ENCODE measurements at regions not wholly inside any gene's neighbourhood (a gene's known extent, or its start where the extent isn't known, plus 50 kb on each side); places are given as distances from the start of the nearest gene placed in this dataset.

DNA sequence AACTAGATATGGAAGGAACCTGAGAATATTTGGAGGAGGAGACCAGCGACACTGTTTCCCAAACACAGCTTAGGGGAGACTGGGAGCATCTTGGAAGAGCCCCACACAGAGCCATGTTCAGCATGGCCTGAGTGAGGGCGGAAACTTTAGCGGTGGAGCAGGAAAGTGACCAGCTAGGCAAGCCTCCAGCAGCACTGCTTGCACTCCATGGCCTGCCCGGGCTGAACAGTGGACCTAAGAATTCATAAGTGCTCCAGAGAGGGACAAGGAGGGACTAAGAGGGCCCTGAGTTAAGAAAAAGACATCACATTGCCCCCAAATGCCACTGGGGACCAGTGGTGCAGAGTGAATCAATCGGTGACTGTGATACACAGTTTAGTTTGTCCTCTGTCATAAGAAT is 566.4 kb downstream of the TNS1 start:
- H3K4me3 ChIP-seq (ENCODE audit: low read depth, low read length) = no peak overlapping the region
- no peak for DNase-seq (ENCODE audit: low read depth)
- TF ChIP-seq POLR2A (IDR thresholded peaks at IDR 0.05; ENCODE audit: extremely low read depth, insufficient read length) = no peak
- TF ChIP-seq, protein P1, sequence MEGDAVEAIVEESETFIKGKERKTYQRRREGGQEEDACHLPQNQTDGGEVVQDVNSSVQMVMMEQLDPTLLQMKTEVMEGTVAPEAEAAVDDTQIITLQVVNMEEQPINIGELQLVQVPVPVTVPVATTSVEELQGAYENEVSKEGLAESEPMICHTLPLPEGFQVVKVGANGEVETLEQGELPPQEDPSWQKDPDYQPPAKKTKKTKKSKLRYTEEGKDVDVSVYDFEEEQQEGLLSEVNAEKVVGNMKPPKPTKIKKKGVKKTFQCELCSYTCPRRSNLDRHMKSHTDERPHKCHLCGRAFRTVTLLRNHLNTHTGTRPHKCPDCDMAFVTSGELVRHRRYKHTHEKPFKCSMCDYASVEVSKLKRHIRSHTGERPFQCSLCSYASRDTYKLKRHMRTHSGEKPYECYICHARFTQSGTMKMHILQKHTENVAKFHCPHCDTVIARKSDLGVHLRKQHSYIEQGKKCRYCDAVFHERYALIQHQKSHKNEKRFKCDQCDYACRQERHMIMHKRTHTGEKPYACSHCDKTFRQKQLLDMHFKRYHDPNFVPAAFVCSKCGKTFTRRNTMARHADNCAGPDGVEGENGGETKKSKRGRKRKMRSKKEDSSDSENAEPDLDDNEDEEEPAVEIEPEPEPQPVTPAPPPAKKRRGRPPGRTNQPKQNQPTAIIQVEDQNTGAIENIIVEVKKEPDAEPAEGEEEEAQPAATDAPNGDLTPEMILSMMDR (IDR thresholded peaks at IDR 0.05; ENCODE audit: low read depth, low read length) = no peak
- no peak for TF ChIP-seq MYC (IDR thresholded peaks at IDR 0.05; ENCODE audit: low read depth, low read length)
- TF ChIP-seq, protein P2, sequence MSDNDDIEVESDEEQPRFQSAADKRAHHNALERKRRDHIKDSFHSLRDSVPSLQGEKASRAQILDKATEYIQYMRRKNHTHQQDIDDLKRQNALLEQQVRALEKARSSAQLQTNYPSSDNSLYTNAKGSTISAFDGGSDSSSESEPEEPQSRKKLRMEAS (IDR thresholded peaks at IDR 0.05; ENCODE audit: low read depth, low read length) = no peak

GRCh38 chr2:217434180-217434975 is 568.4 kb downstream of the TNS1 start:
- TF ChIP-seq, protein P2 (IDR thresholded peaks at IDR 0.05; ENCODE audit: low read depth, low read length) = 0 out of 2 replicates have a peak, but pooled peaks have one; percentile 7
- TF ChIP-seq, protein P1 (IDR thresholded peaks at IDR 0.05; ENCODE audit: low read depth, low read length) = no peak
- DNase-seq (ENCODE audit: low read depth) = peak; percentile 75
- no peak overlapping the region for H3K4me3 ChIP-seq (ENCODE audit: low read depth, low read length)

DNA sequence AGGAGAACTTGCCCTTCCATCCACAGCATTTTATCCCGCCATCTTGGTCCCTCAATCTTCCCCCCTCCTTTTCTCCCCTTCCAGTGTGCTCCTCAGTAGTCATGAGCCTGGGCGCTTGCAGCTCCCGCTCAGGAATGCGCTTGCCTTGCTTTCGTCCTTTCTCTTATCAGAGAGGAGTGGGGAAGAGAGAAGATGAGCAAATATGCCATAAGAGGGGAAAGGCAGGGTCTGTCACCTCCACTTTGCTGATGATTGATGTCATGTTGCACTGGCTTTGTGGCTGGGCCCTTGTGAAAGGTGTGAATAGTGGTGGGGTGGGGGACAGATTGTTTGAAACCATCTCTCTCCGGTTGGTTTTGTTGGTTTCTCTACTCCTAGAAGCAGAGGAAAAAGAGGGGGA is 569.3 kb downstream of the TNS1 start:
- no peak for DNase-seq (ENCODE audit: low read depth)
- H3K4me3 ChIP-seq (ENCODE audit: low read depth, low read length) = no peak overlapping the region
- TF ChIP-seq MYC (IDR thresholded peaks at IDR 0.05; ENCODE audit: low read depth, low read length) (no peak), POLR2A (IDR thresholded peaks at IDR 0.05; ENCODE audit: extremely low read depth, insufficient read length) (no peak)

DNA sequence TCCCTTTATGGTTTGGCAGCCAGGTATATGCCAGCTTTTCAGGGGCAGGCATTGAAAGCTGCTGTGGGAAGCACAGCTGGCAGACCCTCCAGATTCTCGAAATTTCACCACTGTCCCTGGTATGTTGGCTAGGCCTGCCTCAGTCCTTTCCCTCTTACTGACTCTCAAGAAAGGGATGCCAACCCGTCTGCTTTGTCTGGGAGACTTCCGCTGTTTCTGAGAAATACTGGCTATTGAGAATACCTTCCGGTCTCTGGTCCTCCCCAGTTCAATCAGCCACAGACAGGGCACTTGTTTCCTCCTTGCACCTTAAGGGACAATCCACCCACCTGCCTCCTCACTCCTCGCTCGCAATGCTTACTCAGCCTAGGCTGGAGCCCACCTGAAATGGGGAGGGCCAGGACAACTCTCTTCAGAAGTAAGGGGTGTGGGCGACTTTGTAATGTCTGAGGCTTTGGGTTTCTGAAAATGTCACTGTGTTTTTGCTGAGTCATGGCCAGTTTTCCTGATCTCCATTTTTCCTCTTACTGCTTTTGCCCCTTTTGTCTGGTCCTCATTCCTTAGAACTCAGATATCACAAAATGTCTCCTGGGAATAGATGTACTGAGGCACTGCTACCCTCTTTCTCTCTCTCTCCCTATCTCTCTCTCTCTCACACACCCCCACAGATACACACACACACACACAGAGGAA is 571.1 kb downstream of the TNS1 start:
- TF ChIP-seq, protein P2 (IDR thresholded peaks at IDR 0.05; ENCODE audit: low read depth, low read length) = no peak
- TF ChIP-seq POLR2A (IDR thresholded peaks at IDR 0.05; ENCODE audit: extremely low read depth, insufficient read length) = no peak
- TF ChIP-seq, protein P1 (IDR thresholded peaks at IDR 0.05; ENCODE audit: low read depth, low read length) = no peak
- no peak for TF ChIP-seq MYC (IDR thresholded peaks at IDR 0.05; ENCODE audit: low read depth, low read length)
- DNase-seq (ENCODE audit: low read depth) = peak; percentile 18
- no peak overlapping the region for H3K4me3 ChIP-seq (ENCODE audit: low read depth, low read length)

GRCh38 chr2:217430916-217431576 is 571.2 kb upstream of the TNP1 start:
- TF ChIP-seq, protein P2 (IDR thresholded peaks at IDR 0.05; ENCODE audit: low read depth, low read length) = no peak
- TF ChIP-seq, protein P1 (IDR thresholded peaks at IDR 0.05; ENCODE audit: low read depth, low read length) = no peak
- no peak for TF ChIP-seq MYC (IDR thresholded peaks at IDR 0.05; ENCODE audit: low read depth, low read length)
- TF ChIP-seq POLR2A (IDR thresholded peaks at IDR 0.05; ENCODE audit: extremely low read depth, insufficient read length) = no peak
- peak; percentile 86 for DNase-seq (ENCODE audit: low read depth)
- H3K4me3 ChIP-seq (ENCODE audit: low read depth, low read length) = no peak overlapping the region

DNA sequence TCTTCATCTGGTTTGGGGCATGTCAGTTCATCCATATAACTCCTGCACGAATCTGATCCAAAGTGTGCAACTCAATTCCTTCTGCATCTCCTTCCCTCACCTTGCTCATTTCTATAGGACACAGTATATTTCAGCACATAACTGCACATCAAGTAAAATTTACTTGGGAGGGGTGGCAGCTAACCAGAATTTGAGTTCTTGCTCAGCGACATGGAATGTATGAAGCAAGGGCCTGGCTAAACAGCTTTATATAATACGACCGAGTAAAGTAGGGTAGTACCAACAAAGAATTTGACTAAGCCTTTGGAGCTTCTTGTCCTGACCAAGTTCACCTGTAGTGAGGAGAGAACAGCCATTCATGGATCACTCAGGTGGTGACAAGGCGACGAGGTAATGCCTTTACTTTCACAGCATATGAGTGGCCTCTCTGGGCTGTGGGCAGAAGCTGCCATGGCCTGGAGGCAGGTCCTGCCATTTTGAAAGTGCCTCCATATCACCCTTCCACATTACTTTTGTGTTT is 570.2 kb upstream of the TNP1 start:
- TF ChIP-seq, protein P1 (IDR thresholded peaks at IDR 0.05; ENCODE audit: low read depth, low read length) = no peak
- TF ChIP-seq MYC (IDR thresholded peaks at IDR 0.05; ENCODE audit: low read depth, low read length) = no peak
- TF ChIP-seq, protein P2 (IDR thresholded peaks at IDR 0.05; ENCODE audit: low read depth, low read length) = no peak
- no peak for TF ChIP-seq POLR2A (IDR thresholded peaks at IDR 0.05; ENCODE audit: extremely low read depth, insufficient read length)
- H3K4me3 ChIP-seq (ENCODE audit: low read depth, low read length) = no peak overlapping the region
- DNase-seq (ENCODE audit: low read depth) = no peak

Measured in NB4 (cell line).